GM18870 (cell line): ENCODE measurements at regions not wholly inside any gene's neighbourhood (a gene's known extent, or its start where the extent isn't known, plus 50 kb on each side); places are given as distances from the start of the nearest gene placed in this dataset.
"Not testable (repeated sequence)": the region's sequence is repeated elsewhere in the genome, so short reads cannot be mapped to it uniquely, and the experiment has no call there.

Experiments used
- ATAC-seq: cut with Tn5 transposase; IDR thresholded peaks from one replicate; pipeline ENCODE4 v1.9.1; 2021; ENCODE audit warnings: moderate library complexity; ENCODE audit not compliant: unreplicated experiment

- ATAC-seq = no peak
These were observed 1437.5 kb upstream of the CDH8 start for GRCh38 chr16:63473725-63474124.

GRCh38 chr16:63467513-63467912 is 1431.3 kb upstream of the CDH8 start:
- ATAC-seq = no peak

- no peak for ATAC-seq
These were observed 1426.1 kb upstream of the CDH8 start for GRCh38 chr16:63462316-63462715.

GRCh38 chr16:63461248-63461841 is 1425.1 kb upstream of the CDH8 start:
- ATAC-seq = no peak

GRCh38 chr16:63458846-63459245 is 1422.6 kb upstream of the CDH8 start:
- no peak for ATAC-seq

GRCh38 chr16:63457869-63458268 is 1421.6 kb upstream of the CDH8 start:
- no peak for ATAC-seq

- ATAC-seq = no peak
These were observed 1417.0 kb upstream of the CDH8 start for GRCh38 chr16:63453261-63453660.

GRCh38 chr16:63447121-63447520 is 1410.9 kb upstream of the CDH8 start:
- ATAC-seq = no peak

GRCh38 chr16:63442246-63442645 is 1406.0 kb upstream of the CDH8 start:
- ATAC-seq = no peak

GRCh38 chr16:63426275-63426870 is 1390.1 kb upstream of the CDH8 start:
- no peak for ATAC-seq

GRCh38 chr16:63422715-63423114 is 1386.5 kb upstream of the CDH8 start:
- ATAC-seq = no peak

- no peak for ATAC-seq
These were observed 1380.5 kb upstream of the CDH8 start for GRCh38 chr16:63416712-63417111.

- no peak for ATAC-seq
These were observed 1378.8 kb upstream of the CDH8 start for GRCh38 chr16:63415014-63415413.

GRCh38 chr16:63410594-63410993 is 1374.4 kb upstream of the CDH8 start:
- no peak for ATAC-seq

- no peak for ATAC-seq
These were observed 1367.6 kb upstream of the CDH8 start for GRCh38 chr16:63403792-63404191.

- not testable (repeated sequence) for ATAC-seq
These were observed 1352.0 kb upstream of the CDH8 start for GRCh38 chr16:63388277-63388676.

- no peak for ATAC-seq
These were observed 1349.6 kb upstream of the CDH8 start for GRCh38 chr16:63385714-63386432.

- ATAC-seq = no peak
These were observed 1337.5 kb upstream of the CDH8 start for GRCh38 chr16:63373744-63374143.

- no peak for ATAC-seq
These were observed 1336.6 kb upstream of the CDH8 start for GRCh38 chr16:63372815-63373214.

- ATAC-seq = no peak
These were observed 1336.0 kb upstream of the CDH8 start for GRCh38 chr16:63372283-63372682.

GRCh38 chr16:63365649-63366304 is 1329.5 kb upstream of the CDH8 start:
- no peak for ATAC-seq

- ATAC-seq = no peak
These were observed 1327.5 kb upstream of the CDH8 start for GRCh38 chr16:63363738-63364137.
